Activated CD8-positive, alpha-beta T cell treated with anti-CD3 and anti-CD28 coated beads for 36 hours (primary cell): ENCODE measurements at regions not wholly inside any gene's neighbourhood (a gene's known extent, or its start where the extent isn't known, plus 50 kb on each side); places are given as distances from the start of the nearest gene placed in this dataset.

Experiments
- ATAC-seq: fragments of 200-7000 bp; cut with Tn5 transposase; one replicate; pipeline ENCODE4 v1.10.0; 2021; ENCODE audit warnings: mild to moderate bottlenecking, moderate library complexity
- CTCF ChIA-PET: fragments of 350-600 bp; sonication (Branson Sonifier 250); formaldehyde crosslinking; loops from one replicate; lab custom pipeline; 2021; ENCODE audit warnings: antibody characterized with exemption; lab: Charles Lee
- POLR2A ChIA-PET: fragments of 350-600 bp; sonication (Branson Sonifier 250); formaldehyde crosslinking; loops from one replicate; lab custom pipeline; 2021; ENCODE audit warnings: antibody characterized with exemption; lab: Charles Lee
- DNase-seq: peaks from one replicate; pipeline ENCODE4 v3.0.0-alpha.2; 2020
- H3K27ac Mint-ChIP-seq: one replicate; pipeline ENCODE4 v1.8.0; 2021; ENCODE audit warnings: mild to moderate bottlenecking, mixed read lengths
- H3K27me3 Mint-ChIP-seq: one replicate; pipeline ENCODE4 v1.8.0; 2021; ENCODE audit warnings: mixed read lengths
- H3K36me3 Mint-ChIP-seq: one replicate; pipeline ENCODE4 v1.8.0; 2021; ENCODE audit warnings: low read depth, mixed read lengths
- H3K4me1 Mint-ChIP-seq: one replicate; pipeline ENCODE4 v1.8.0; 2021; ENCODE audit warnings: low read depth, mixed read lengths
- H3K4me3 Mint-ChIP-seq: one replicate; pipeline ENCODE4 v1.8.0; 2021; ENCODE audit warnings: mild to moderate bottlenecking, moderate library complexity, mixed read lengths
- H3K9me3 Mint-ChIP-seq: one replicate; pipeline ENCODE4 v1.8.0; 2021; ENCODE audit warnings: mixed read lengths
- CTCF ChIP-seq: fragments of 200-600 bp; IDR thresholded peaks from one replicate; pipeline ENCODE4 v1.8.0; 2022; ENCODE audit warnings: antibody characterized with exemption, mild to moderate bottlenecking
- intact Hi-C: fragments of 100-400 bp; cut with micrococcal nuclease; formaldehyde crosslinking; loops from one replicate; pipeline ENCODE4 v1.10.0; 2022

GRCh38 chr4:187944179-187944578, 51.4 kb upstream of the ZFP42 start:
- ChIA-PET CTCF (no interaction called here), POLR2A (no interaction called here)
- no peaks in the 10 kb centered on the region for H3K36me3 Mint-ChIP-seq
- ATAC-seq, result no peak
- no peak overlapping the region for H3K4me3 Mint-ChIP-seq
- H3K27ac Mint-ChIP-seq, result no peak overlapping the region
- TF ChIP-seq CTCF, result no peak
- no peaks in the 10 kb centered on the region for H3K27me3 Mint-ChIP-seq
- H3K9me3 Mint-ChIP-seq, result peaks cover 20% of the 10 kb centered on the region
- no peaks in the 10 kb centered on the region for H3K4me1 Mint-ChIP-seq
- no peak for DNase-seq
- intact Hi-C loops, result no loop called here
